ENCODE measurements at regions not wholly inside any gene's neighbourhood (a gene's known extent, or its start where the extent isn't known, plus 50 kb on each side); places are given as distances from the start of the nearest gene placed in this dataset.

DNA sequence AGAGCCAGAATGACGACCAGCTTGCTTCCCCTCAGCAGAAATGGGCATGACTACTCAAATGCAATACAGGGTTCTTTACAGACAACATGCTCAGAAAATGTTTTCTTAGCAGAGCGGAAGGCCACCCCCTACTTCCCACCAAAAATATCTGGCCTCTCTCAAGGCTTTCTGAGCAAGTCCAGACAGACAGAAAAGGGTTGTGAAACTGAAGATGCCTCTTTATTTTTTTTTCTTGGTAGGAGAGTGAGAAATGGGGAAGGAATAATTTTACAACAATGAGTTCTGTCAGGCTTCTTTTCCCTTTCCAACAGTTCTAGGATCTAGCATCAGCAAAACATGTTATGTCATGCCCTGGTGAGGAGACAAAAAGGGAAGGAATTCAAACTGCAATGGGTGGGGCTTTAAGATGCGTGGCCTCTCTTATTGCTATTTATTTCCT, 172.0 kb upstream of the CAMK1G start:
- H3K9me3 ChIP-seq (ENCODE audit: control insufficient read depth in 5 of 5, low read length in 5 of 5), result no peaks in the 10 kb centered on the region
- peaks cover 0 to 3% (median 0%) of the 10 kb centered on the region in 5 donors for H3K27me3 ChIP-seq (ENCODE audit: control insufficient read depth in 5 of 5, insufficient read depth in 4 of 5, low read length in 5 of 5)
- H3K27ac ChIP-seq (ENCODE audit: low read depth, low read length), result peak overlapping the region; percentile 24
- no peak overlapping the region for H3K4me3 ChIP-seq (ENCODE audit: low read depth in 1 of 5, low read length in 5 of 5)
- H3K4me1 ChIP-seq (ENCODE audit: control insufficient read depth in 5 of 5, insufficient read depth in 5 of 5, low read length in 5 of 5), result peaks cover 0 to 9% (median 0%) of the 10 kb centered on the region in 5 donors
- no peaks in the 10 kb centered on the region for H3K36me3 ChIP-seq (ENCODE audit: control insufficient read depth in 5 of 5, insufficient read depth in 5 of 5, low read length in 5 of 5)
- H3K9ac ChIP-seq (ENCODE audit: low read length in 5 of 5), result peak overlapping the region in 1 of 5 donors; percentile 38

DNA sequence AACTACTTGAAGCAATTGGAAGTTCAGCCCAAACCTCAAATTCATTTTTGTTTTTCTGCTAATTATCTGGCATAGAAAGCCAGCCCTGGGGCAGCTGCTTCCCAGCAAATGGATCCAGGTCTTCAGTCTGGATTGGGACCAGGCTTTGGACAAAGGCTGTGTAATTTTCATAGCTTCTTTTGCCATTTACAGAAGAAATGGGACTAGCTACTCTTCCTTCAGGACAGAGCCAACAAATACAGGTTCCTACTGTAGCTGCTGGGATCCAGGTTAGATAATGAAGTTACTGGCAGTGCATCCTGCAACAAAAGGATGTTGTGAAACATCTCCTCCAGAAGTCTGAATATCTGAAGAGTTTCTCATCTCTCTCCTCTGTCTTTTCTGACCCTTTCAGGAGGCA, 171.5 kb upstream of the CAMK1G start:
- Histone ChIP-seq H3K4me3 (ENCODE audit: low read depth in 1 of 5, low read length in 5 of 5) (no peak overlapping the region), H3K9ac (ENCODE audit: low read length in 5 of 5) (no peak overlapping the region), H3K27ac (ENCODE audit: low read depth, low read length) (peak overlapping the region; percentile 24), H3K4me1 (ENCODE audit: control insufficient read depth in 5 of 5, insufficient read depth in 5 of 5, low read length in 5 of 5) (peaks cover 0 to 9% (median 0%) of the 10 kb centered on the region in 5 donors), H3K27me3 (ENCODE audit: control insufficient read depth in 5 of 5, insufficient read depth in 4 of 5, low read length in 5 of 5) (peaks cover 0 to 3% (median 0%) of the 10 kb centered on the region in 5 donors), H3K36me3 (ENCODE audit: control insufficient read depth in 5 of 5, insufficient read depth in 5 of 5, low read length in 5 of 5) (no peaks in the 10 kb centered on the region), H3K9me3 (ENCODE audit: control insufficient read depth in 5 of 5, low read length in 5 of 5) (no peaks in the 10 kb centered on the region)

DNA sequence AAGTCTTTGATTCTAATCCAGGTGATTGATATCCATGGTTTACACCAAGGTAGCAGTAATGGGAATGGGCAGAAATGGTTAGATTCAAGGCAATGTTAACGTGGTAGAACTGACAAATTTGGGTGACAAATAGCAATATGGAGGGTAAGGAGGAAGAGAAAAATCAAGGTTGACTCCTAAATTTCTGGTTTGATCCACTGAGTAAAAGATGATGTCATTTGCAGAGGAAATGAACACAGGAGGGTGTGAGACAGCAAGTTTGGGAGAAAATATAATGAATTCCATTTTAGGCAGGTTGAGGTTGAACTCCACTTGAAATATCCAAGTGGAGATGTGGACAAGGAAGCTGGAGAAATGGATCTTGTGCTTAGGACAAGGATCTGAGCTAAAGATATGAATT, 170.9 kb upstream of the CAMK1G start:
- no peak overlapping the region for H3K27ac ChIP-seq (ENCODE audit: low read depth, low read length)
- peaks cover 0 to 3% (median 0%) of the 10 kb centered on the region in 5 donors for H3K27me3 ChIP-seq (ENCODE audit: control insufficient read depth in 5 of 5, insufficient read depth in 4 of 5, low read length in 5 of 5)
- no peak overlapping the region for H3K4me3 ChIP-seq (ENCODE audit: low read depth in 1 of 5, low read length in 5 of 5)
- no peaks in the 10 kb centered on the region for H3K9me3 ChIP-seq (ENCODE audit: control insufficient read depth in 5 of 5, low read length in 5 of 5)
- peaks cover 0 to 9% (median 0%) of the 10 kb centered on the region in 5 donors for H3K4me1 ChIP-seq (ENCODE audit: control insufficient read depth in 5 of 5, insufficient read depth in 5 of 5, low read length in 5 of 5)
- H3K9ac ChIP-seq (ENCODE audit: low read length in 5 of 5), result no peak overlapping the region
- no peaks in the 10 kb centered on the region for H3K36me3 ChIP-seq (ENCODE audit: control insufficient read depth in 5 of 5, insufficient read depth in 5 of 5, low read length in 5 of 5)

DNA sequence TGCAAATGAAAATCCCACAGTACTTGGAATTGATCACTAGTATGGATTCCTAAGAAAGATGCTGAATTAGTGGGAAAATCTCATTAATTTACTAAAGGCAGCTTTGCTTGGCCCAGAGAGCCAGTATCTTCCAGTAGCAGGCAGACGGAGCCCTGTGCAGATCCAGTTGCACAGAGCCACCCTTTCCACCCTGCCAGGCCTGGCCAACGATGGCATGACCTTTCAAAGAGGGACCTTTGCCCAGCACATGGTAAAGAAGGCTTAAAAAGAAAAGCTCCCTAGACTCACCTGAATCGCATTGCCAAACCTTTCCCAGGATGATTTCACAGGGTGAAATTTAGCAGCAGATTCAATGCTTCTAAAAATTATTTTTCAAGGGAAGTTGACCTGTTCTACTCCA, 170.5 kb upstream of the CAMK1G start:
- peaks cover 0 to 9% (median 0%) of the 10 kb centered on the region in 5 donors for H3K4me1 ChIP-seq (ENCODE audit: control insufficient read depth in 5 of 5, insufficient read depth in 5 of 5, low read length in 5 of 5)
- no peak overlapping the region for H3K27ac ChIP-seq (ENCODE audit: low read depth, low read length)
- no peaks in the 10 kb centered on the region for H3K36me3 ChIP-seq (ENCODE audit: control insufficient read depth in 5 of 5, insufficient read depth in 5 of 5, low read length in 5 of 5)
- H3K4me3 ChIP-seq (ENCODE audit: low read depth in 1 of 5, low read length in 5 of 5), result no peak overlapping the region
- H3K9me3 ChIP-seq (ENCODE audit: control insufficient read depth in 5 of 5, low read length in 5 of 5), result no peaks in the 10 kb centered on the region
- no peak overlapping the region for H3K9ac ChIP-seq (ENCODE audit: low read length in 5 of 5)
- H3K27me3 ChIP-seq (ENCODE audit: control insufficient read depth in 5 of 5, insufficient read depth in 4 of 5, low read length in 5 of 5), result peaks cover 0 to 3% (median 0%) of the 10 kb centered on the region in 5 donors

DNA sequence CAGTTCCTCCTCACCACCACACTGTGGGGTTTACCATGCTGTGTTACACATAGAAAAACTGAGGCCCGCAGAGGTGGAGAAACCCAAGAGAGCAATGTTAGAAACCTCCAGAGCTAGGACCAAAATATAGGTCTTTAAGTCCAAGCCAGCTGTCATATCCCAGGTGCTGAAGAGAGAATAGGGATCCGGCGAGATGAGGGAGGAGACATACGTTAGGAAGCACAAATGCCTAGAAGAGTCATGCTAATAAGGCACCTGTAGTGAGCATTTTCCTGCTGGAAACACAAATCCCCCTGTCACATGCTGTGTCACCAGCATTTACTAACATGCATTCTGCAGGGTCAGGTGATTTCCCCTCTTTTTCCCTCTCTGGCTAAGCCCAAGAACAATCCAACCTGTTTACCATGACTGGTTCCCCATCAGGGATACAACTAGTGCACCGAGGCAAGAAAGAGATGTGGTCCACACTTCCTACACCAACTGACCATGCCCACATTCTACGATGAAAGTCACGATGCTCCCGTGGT, 168.6 kb upstream of the CAMK1G start:
- H3K9ac ChIP-seq (ENCODE audit: low read length in 5 of 5), result no peak overlapping the region
- no peak overlapping the region for H3K27ac ChIP-seq (ENCODE audit: low read depth, low read length)
- no peaks in the 10 kb centered on the region for H3K36me3 ChIP-seq (ENCODE audit: control insufficient read depth in 5 of 5, insufficient read depth in 5 of 5, low read length in 5 of 5)

DNA sequence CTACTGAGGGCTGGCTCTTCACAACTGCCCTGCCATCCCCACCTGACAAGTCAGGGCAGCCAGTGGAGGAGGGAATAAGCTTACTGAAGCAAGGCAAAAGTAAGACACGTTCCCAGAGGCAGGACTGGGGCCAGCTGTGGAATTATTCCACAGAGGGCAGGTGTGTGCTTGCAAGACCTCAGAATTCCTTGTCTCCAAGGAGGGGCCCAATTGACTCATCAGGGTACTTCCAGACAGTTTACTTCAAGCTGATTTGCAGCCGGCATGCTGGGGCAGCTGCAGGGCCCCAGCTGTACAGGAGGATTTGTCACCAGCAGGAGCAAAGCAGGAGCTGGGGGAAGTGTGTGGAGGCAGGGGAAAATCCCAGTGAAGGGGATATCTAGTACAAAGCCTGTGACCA, 167.5 kb upstream of the CAMK1G start:
- H3K9ac ChIP-seq (ENCODE audit: low read length in 5 of 5), result no peak overlapping the region
- H3K4me3 ChIP-seq (ENCODE audit: low read depth in 1 of 5, low read length in 5 of 5), result no peak overlapping the region
- H3K36me3 ChIP-seq (ENCODE audit: control insufficient read depth in 5 of 5, insufficient read depth in 5 of 5, low read length in 5 of 5), result no peaks in the 10 kb centered on the region
- H3K27me3 ChIP-seq (ENCODE audit: control insufficient read depth in 5 of 5, insufficient read depth in 4 of 5, low read length in 5 of 5), result peaks cover 0 to 3% (median 0%) of the 10 kb centered on the region in 5 donors
- H3K9me3 ChIP-seq (ENCODE audit: control insufficient read depth in 5 of 5, low read length in 5 of 5), result no peaks in the 10 kb centered on the region
- no peak overlapping the region for H3K27ac ChIP-seq (ENCODE audit: low read depth, low read length)
- H3K4me1 ChIP-seq (ENCODE audit: control insufficient read depth in 5 of 5, insufficient read depth in 5 of 5, low read length in 5 of 5), result peaks cover 0 to 10% (median under 1%) of the 10 kb centered on the region in 5 donors

More for the DNA sequence above, 168.6 kb upstream of the CAMK1G start:
- peaks cover 0 to 9% (median 0%) of the 10 kb centered on the region in 5 donors for H3K4me1 ChIP-seq (ENCODE audit: control insufficient read depth in 5 of 5, insufficient read depth in 5 of 5, low read length in 5 of 5)
- H3K4me3 ChIP-seq (ENCODE audit: low read depth in 1 of 5, low read length in 5 of 5), result no peak overlapping the region
- H3K27me3 ChIP-seq (ENCODE audit: control insufficient read depth in 5 of 5, insufficient read depth in 4 of 5, low read length in 5 of 5), result peaks cover 0 to 3% (median 0%) of the 10 kb centered on the region in 5 donors
- no peaks in the 10 kb centered on the region for H3K9me3 ChIP-seq (ENCODE audit: control insufficient read depth in 5 of 5, low read length in 5 of 5)

DNA sequence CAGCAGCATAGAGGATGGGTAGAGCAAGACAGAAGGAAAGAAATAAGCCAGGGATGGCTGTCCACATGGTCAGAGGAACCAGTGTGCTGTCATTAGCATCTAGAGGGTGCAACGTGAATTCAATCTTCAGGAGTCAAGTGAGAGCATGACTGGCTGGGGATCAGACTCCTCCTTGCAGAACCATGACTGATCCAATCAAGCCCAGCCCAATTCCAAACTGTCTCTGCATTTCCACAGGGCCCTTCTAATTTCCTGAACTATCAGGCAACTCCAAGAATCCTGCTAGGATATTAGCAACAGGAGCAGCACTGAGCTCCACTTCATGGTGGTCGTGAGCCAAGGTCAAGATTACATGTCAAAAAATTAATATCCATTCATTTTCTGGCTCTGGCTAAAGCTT, 166.8 kb upstream of the CAMK1G start:
- Histone ChIP-seq H3K36me3 (ENCODE audit: control insufficient read depth in 5 of 5, insufficient read depth in 5 of 5, low read length in 5 of 5) (no peaks in the 10 kb centered on the region), H3K4me1 (ENCODE audit: control insufficient read depth in 5 of 5, insufficient read depth in 5 of 5, low read length in 5 of 5) (peaks cover under 1 to 14% (median 4%) of the 10 kb centered on the region in 5 donors), H3K9ac (ENCODE audit: low read length in 5 of 5) (no peak overlapping the region), H3K27ac (ENCODE audit: low read depth, low read length) (no peak overlapping the region), H3K4me3 (ENCODE audit: low read depth in 1 of 5, low read length in 5 of 5) (no peak overlapping the region), H3K27me3 (ENCODE audit: control insufficient read depth in 5 of 5, insufficient read depth in 4 of 5, low read length in 5 of 5) (peaks cover 0 to 3% (median 0%) of the 10 kb centered on the region in 5 donors), H3K9me3 (ENCODE audit: control insufficient read depth in 5 of 5, low read length in 5 of 5) (no peaks in the 10 kb centered on the region)

DNA sequence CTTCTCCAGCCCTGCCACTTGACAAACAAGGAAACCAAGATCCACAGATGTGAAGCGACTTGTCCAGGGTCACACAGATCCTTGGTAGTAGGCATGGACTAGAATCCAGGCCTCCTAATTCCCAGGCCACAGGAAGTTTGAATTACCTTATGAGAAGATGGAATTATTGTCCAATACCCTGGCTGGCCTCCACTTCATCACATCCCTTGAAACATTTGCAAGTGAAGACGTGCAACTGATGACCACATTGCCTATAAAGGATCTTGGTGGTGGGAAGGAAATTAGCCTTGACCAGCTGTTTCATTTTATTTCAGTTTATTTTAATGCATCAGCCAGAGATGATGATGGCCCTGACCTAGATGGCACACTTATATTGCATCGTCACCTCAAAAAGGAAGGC, 165.8 kb upstream of the CAMK1G start:
- no peak overlapping the region for H3K4me3 ChIP-seq (ENCODE audit: low read depth in 1 of 5, low read length in 5 of 5)
- peaks cover 0 to 3% (median 0%) of the 10 kb centered on the region in 5 donors for H3K27me3 ChIP-seq (ENCODE audit: control insufficient read depth in 5 of 5, insufficient read depth in 4 of 5, low read length in 5 of 5)
- no peaks in the 10 kb centered on the region for H3K36me3 ChIP-seq (ENCODE audit: control insufficient read depth in 5 of 5, insufficient read depth in 5 of 5, low read length in 5 of 5)
- H3K4me1 ChIP-seq (ENCODE audit: control insufficient read depth in 5 of 5, insufficient read depth in 5 of 5, low read length in 5 of 5), result peaks cover 7 to 21% (median 14%) of the 10 kb centered on the region in 5 donors
- H3K27ac ChIP-seq (ENCODE audit: low read depth, low read length), result no peak overlapping the region
- no peak overlapping the region for H3K9ac ChIP-seq (ENCODE audit: low read length in 5 of 5)
- H3K9me3 ChIP-seq (ENCODE audit: control insufficient read depth in 5 of 5, low read length in 5 of 5), result no peaks in the 10 kb centered on the region

DNA sequence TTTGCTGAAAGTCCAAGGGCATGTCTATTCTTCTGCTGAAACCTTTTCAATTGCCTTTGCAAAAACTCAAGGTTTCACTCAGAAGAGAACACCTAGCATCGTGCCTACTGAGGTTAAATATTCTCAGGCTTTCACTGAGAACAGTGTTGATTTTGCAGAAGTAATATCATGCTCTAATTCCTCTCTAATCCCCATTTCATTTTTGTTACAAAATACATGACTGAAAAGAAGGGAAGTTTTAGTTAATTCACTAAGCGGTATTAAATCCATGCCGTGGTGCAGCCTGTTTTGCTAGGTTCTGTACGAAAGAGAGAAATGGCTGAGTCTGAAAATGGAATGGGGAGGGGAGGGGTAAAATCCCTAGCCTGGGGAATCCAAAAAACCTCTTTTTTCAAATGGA, 163.2 kb upstream of the CAMK1G start:
- Histone ChIP-seq H3K36me3 (ENCODE audit: control insufficient read depth in 5 of 5, insufficient read depth in 5 of 5, low read length in 5 of 5) (no peaks in the 10 kb centered on the region), H3K4me3 (ENCODE audit: low read depth in 1 of 5, low read length in 5 of 5) (no peak overlapping the region), H3K9me3 (ENCODE audit: control insufficient read depth in 5 of 5, low read length in 5 of 5) (no peaks in the 10 kb centered on the region), H3K4me1 (ENCODE audit: control insufficient read depth in 5 of 5, insufficient read depth in 5 of 5, low read length in 5 of 5) (peaks cover 7 to 27% (median 16%) of the 10 kb centered on the region in 5 donors), H3K27me3 (ENCODE audit: control insufficient read depth in 5 of 5, insufficient read depth in 4 of 5, low read length in 5 of 5) (no peaks in the 10 kb centered on the region), H3K27ac (ENCODE audit: low read depth, low read length) (no peak overlapping the region), H3K9ac (ENCODE audit: low read length in 5 of 5) (no peak overlapping the region)

DNA sequence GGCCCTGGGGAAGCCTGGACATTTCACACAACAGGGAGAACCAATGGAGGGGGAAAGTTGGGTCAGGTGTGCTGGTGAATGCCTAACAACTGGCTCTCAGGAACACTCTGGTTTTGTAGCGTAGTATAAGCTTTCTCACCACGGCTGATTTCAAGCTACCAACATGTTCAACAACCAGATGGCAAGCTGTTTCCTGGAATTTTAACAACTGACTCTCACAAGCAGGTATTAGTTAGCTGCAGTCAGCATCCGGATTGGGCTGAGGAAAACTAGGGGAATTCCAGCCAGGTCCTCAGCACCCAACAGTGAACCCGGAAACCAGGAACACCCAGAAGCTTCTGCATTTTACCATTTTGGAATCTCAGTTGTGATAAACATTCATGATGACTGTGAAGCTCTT, 162.3 kb upstream of the CAMK1G start:
- no peaks in the 10 kb centered on the region for H3K36me3 ChIP-seq (ENCODE audit: control insufficient read depth in 5 of 5, insufficient read depth in 5 of 5, low read length in 5 of 5)
- peaks cover 7 to 27% (median 16%) of the 10 kb centered on the region in 5 donors for H3K4me1 ChIP-seq (ENCODE audit: control insufficient read depth in 5 of 5, insufficient read depth in 5 of 5, low read length in 5 of 5)
- no peak overlapping the region for H3K4me3 ChIP-seq (ENCODE audit: low read depth in 1 of 5, low read length in 5 of 5)
- H3K27me3 ChIP-seq (ENCODE audit: control insufficient read depth in 5 of 5, insufficient read depth in 4 of 5, low read length in 5 of 5), result no peaks in the 10 kb centered on the region
- no peak overlapping the region for H3K27ac ChIP-seq (ENCODE audit: low read depth, low read length)
- H3K9me3 ChIP-seq (ENCODE audit: control insufficient read depth in 5 of 5, low read length in 5 of 5), result no peaks in the 10 kb centered on the region
- no peak overlapping the region for H3K9ac ChIP-seq (ENCODE audit: low read length in 5 of 5)
